Middle frontal gyrus (tissue), 1 donor: ENCODE measurements at regions not wholly inside any gene's neighbourhood (a gene's known extent, or its start where the extent isn't known, plus 50 kb on each side); places are given as distances from the start of the nearest gene placed in this dataset.
A peak's percentile ranks its signal among the peaks of the same experiment; 100 is the strongest.
"Not testable (repeated sequence)": the region's sequence is repeated elsewhere in the genome, so short reads cannot be mapped to it uniquely, and the experiment has no call there.

Source experiments
- DNase-seq: peaks from one replicate; pipeline ENCODE4 v3.0.0-alpha.2; 2015; ENCODE audit warnings: low spot score; ENCODE audit errors: extremely low spot score

DNA sequence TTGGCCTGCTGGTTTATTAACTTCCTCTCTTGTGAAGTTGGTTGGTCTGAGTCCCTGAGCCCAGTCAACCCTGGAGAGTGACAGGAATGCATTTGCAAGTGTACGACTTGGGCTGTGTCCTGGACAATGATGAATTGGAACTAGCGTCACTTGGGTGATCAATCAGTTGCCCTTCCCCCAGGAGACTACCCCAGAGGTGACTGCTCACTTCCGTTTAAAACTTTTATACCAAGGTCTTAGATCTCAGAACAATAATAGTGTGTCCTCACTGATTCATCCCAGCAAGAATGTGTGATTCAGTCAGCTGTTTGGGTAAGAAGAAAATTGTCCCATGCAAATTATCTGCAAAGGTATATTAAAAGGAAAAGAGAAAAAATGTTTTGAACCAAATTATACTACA lies 102.9 kb upstream of the ARMC3 start:
- no peak for DNase-seq

GRCh38 chr10:22824520-22824919 lies 103.3 kb upstream of the ARMC3 start:
- no peak for DNase-seq

- no peak for DNase-seq
These were observed 104.7 kb upstream of the ARMC3 start for GRCh38 chr10:22823109-22823508.

GRCh38 chr10:22821921-22822320 lies 105.9 kb upstream of the ARMC3 start:
- not testable (repeated sequence) for DNase-seq

DNA sequence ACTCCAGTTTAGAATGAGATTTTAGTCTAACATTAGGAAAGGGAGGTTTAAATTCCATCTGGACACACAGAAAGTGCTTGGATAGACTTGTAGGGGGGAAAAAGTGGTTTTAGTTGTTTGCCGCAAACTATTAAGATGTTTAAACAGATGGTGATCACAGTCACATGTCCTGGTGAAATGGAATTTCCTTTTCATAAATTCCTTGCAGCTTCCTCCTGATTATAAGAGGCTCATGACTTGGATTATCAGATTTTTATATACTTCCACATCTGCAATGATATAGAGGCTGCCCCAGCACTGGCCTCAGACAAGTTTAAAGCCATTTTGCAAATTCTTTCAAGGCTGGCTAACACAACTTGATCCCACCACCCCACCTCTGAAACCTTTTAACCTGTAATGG lies 106.4 kb upstream of the ARMC3 start:
- DNase-seq = no peak

DNA sequence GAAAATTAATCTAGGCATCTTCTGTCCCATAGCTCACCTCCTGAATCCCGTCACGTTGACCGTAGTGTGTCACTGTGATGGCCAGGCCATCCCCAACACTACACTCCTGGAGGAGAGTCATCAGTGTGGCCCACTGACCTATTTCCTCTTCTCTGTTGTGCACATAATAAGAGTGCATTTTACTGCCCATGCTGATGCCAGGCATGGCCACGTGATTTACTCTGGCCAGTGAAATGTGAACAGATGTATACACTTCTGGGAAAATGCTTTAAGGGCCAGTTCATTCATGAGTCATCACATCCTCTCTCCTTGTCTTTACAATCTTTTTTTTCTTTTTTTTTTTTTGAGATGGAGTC lies 101.9 kb upstream of the PIP4K2A start:
- no peak for DNase-seq

DNA sequence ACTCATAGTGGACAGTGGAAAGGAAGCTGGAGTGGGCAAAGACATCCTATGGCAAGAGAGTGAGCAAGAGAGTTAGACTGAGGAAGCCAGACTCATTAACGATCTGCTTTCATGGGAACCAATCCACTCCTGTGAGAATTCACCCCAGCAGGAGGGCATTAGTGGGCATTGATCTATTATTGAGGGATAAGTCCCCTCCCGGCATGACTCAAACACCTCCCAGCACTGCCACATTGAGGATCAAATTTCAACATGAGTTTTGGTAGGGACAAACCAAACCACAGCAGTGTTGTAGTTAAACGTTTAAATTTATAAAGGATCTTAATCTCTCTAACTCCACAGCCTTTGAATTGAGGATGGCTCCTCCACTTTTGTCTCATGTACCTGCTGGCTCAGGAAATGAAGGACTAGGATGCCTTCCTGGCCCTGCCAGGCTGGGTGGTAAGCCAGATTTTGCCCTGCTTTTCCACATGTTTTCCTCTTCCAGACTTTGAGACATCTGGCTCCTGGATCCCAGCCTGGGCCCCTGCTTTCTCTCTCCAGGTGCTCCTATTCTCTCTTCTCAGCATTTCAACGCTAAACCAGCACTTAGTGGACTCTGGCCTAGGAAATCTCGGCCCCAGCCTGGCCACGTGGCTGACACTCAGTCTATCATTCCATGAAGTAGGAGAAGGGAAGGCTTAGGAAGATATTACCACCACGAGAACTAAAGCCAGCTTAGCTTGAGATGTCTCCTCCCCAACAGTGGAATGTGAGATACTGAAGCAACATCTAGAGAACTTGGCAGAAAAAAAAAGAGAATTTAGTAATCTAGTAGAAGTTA lies 96.5 kb upstream of the PIP4K2A start:
- no peak for DNase-seq

DNA sequence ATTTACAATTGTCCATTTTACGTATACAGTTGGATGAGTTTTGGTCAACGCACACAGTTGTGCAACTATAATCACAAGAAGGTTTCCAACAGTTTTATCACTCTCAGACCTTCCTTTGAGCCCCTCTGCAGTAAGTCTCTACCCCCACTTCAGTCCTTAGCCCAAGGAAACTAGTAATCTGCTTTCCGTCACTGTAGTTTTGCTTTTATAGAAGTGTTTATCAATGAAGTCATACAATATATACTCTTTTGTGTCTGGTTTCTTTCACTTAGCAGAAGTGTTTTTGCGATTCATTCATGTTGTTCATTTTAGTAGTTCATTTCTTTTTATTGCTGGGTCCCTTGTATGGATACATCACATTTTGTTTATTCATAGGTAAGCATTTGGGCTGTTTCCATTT lies 92.9 kb upstream of the PIP4K2A start:
- no peak for DNase-seq

- DNase-seq = peak; percentile 24
These were observed 90.9 kb upstream of the PIP4K2A start for GRCh38 chr10:22805304-22805703.

DNA sequence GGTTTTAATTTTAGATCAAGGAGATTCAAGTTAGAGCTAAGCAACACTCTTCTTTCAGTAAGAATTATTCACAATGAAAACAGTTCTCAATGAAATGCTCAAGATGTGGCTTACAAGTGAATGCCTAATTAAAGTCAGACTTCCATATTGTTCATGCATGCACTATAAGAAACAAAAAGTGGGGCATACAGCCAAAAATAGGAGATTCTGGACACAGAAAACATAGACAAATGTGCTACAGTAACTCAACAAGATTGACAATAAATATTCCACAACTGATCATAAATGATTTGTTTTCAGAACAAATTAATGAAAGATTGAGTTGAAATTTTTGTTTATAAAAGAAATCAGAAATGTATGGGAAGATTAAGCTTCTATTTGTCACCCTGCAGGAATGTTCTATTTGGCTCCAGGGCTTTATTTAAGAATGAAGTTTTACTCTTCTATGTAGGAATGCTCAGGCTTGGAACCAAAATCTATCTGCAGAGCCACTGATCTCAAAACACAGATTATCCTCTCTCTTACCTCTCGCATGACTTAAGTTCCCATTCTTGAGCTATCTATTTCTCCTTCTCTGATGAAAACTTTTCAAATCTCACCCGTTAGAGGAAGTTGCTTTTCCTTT lies 89.0 kb upstream of the PIP4K2A start:
- DNase-seq = no peak

DNA sequence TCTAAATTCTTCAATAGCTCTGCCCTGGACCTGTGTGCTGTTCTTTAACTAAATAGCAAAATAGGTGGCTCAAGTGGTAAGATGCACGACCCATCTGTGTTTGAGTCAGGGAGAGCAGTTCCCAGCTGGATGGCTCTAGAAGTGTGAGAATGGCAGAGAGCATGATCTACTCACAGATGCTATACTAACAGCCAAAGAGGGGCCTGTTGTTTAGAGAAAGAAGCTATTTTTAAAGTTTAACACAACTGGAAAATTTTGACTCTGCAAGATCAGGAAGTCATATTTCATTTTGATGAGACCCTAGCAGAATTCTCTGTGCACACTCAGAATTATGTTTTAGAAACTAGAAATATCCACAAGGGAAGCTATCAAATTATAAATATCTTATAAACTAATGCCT lies 87.4 kb upstream of the PIP4K2A start:
- DNase-seq = no peak

- not testable (repeated sequence) for DNase-seq
These were observed 83.4 kb upstream of the PIP4K2A start for GRCh38 chr10:22797796-22798195.

DNA sequence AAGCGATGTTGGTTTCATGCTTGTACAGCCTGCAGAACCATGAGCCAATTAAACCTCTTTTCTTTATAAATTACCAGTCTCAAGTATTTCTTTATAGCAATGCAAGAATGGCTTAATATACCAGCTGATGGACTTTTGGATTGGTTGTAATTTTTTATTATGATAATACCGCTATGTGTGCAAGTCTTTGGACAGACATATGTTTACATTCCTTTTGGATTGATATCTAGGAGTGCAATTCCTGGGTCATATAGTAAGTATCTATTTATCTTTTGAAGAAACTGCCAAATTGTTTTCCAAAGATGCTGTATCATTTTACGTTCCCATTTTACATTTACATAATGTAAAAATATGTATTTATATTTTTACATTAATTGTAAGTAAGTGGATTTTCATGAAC lies 81.2 kb upstream of the PIP4K2A start:
- DNase-seq = no peak

DNA sequence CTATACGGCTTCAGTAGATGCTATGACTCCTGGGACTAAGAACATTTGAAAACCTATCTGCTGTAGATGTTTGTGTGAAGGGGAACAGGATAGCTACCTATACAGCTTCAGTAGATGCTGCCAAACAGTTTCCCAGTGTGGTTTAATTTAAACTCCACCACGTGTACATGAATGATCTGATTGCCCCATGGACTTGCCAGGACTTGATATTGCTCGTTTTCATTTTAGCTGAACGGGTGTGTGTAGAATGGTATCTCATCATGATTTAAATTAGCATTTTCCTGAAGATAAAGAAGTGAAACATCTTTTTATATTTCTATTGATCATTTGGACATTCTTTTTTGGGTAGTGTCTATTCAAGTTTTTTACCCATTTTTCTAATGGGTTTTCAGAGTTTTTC lies 77.8 kb upstream of the PIP4K2A start:
- no peak for DNase-seq

DNA sequence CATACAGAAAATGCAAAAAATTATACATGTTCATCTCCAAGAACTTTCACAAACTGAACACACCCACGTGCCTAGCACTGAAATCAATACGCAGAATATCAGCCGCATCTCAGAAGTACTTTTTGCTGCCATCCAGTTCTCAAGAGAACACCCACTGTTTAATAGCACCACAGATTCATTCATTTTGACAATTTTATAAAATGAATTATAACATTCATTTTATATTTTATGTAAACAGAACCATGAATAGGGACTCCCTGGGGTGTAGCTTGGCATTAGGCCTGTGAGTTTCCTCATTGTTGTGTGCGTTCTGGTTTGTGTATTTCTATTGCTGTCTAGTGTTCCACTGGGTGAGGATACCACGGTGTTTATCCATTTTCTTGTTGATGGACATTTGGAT lies 77.3 kb upstream of the PIP4K2A start:
- DNase-seq = no peak

GRCh38 chr10:22784668-22785067 lies 70.3 kb upstream of the PIP4K2A start:
- DNase-seq = no peak

GRCh38 chr10:22783807-22784206 lies 69.4 kb upstream of the PIP4K2A start:
- no peak for DNase-seq

GRCh38 chr10:22780474-22780885 lies 66.1 kb upstream of the PIP4K2A start:
- DNase-seq = no peak

DNA sequence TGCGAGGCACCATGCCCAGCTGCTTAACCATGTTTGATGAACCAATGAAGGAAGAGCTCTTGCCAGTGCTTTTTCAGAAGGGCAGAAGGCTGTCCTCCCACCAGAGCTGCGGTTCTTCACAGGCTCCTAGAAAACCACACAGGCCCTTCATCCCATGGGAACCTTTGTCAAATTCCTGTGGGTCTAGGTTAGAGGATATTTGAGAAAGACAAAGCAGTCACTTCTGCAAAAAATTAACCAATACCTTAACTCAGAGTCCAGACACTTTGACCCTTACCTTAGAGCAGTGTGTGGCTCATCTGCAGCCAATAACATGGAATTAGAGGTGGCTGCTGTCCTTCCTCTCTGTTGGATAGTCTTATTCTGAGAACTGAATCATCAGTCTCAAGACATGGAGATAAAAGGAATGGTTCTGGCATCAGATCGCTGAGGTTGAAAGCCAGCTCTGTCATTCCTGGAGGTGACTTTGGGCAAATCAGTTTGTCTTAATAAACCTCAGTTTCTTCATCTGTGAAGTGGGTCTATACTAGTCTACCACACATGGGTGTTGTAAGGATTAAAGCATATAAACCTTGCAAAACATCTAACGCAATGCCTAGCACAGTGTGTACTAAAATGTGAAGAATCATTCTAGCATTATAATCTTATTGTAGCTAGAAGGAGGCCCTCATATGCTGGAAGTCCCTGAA lies 65.1 kb upstream of the PIP4K2A start:
- no peak for DNase-seq

DNA sequence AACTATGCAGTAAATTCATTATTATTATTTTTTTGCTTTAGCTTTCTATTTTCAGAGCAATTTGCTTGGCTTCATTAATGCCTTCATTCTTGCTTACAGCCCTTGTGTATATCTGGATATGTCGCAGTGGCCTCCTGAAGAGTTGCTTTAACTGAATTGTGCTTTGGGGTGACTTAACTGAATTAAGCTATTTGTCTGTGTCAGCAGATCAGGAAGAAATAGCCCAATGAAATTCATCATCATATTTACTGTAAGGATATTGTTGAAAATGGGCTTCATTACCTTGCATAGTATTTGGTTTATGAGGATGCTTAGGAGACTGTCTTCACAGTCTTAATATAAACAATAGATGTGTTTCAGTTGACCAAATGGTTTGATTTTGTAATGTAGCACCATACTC lies 59.7 kb upstream of the PIP4K2A start:
- no peak for DNase-seq

- not testable (repeated sequence) for DNase-seq
These were observed 57.3 kb upstream of the PIP4K2A start for GRCh38 chr10:22771631-22772030.

- no peak for DNase-seq
These were observed 55.9 kb upstream of the PIP4K2A start for GRCh38 chr10:22770270-22770669.

DNA sequence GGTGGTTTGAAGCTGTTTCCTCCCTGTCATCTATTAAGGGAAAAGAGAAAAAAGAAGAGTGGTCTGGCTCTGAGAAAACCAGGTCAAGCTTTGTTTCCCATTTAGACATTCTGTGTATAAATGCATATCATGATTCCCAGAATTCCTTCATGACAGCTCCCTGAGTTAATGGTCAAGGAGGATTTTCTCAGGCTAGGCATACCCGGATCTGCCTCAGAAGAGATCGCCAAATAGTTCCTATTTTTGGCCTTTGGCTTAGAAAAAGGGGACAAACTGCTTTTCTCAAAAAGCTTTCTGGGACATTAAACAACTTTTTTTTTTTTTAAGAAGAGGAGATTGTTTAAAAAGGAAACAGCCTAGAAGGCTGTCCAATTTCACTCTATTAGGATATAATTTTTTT lies 53.5 kb upstream of the PIP4K2A start:
- no peak for DNase-seq
